ENCODE measurements at regions not wholly inside any gene's neighbourhood (a gene's known extent, or its start where the extent isn't known, plus 50 kb on each side); places are given as distances from the start of the nearest gene placed in this dataset.

DNA sequence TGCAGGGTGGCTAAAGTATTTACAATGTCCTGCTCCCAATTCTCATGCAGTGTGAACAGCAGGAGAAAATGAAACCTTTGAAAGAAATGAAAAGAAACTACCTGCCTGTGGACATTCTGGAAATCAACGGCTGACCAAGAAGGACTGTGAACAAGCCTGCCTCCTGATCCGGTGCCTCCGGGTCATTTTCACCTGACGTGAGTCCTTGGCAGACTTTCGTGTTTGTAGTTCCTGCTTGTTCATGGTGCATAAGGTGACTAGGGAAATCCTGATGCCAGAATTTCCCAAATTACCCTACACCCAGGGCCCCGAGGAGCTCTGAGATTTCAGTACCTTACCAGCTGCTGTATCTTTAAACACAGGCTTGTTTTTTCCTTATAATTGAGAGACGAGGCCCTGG is 317.5 kb downstream of the TLE1 start:
- H3K4me1 ChIP-seq (ENCODE audit: insufficient read depth, low read length), result peaks cover 7% of the 10 kb centered on the region; the same call in 1 of the 2 replicates
- H3K27me3 ChIP-seq (ENCODE audit: insufficient read depth, low read length), result no peaks in the 10 kb centered on the region
- H3K9me3 ChIP-seq (ENCODE audit: insufficient read depth, low read depth, low read length), result no peaks in the 10 kb centered on the region
- no peaks in the 10 kb centered on the region for H3K36me3 ChIP-seq (ENCODE audit: insufficient read depth, low read depth, low read length)
- H3K4me3 ChIP-seq (ENCODE audit: low read length), result no peak overlapping the region
- no peak overlapping the region for H3K27ac ChIP-seq (ENCODE audit: low read length)
- H3K9ac ChIP-seq (ENCODE audit: low read depth, low read length), result no peak overlapping the region

DNA sequence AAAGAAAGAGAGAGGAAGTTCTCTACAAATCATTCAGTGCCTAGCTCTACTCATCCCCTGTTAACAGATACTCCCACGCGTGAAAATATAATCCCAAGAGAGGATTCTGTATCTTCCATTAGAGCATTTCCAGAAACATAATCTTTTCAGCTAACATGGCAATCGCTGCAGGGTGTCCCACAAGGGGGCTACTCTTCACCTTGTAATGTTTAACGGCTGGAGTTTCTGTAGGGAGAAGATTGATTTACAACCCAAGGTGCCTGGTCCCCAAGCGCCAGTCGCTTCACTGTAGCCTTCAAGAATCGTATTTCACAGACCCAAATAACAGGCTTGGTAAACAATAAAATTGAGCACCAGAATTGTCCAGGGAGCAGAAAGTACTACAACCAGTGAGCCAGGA is 318.7 kb downstream of the TLE1 start:
- Histone ChIP-seq H3K27me3 (ENCODE audit: insufficient read depth, low read length) (no peaks in the 10 kb centered on the region), H3K4me3 (ENCODE audit: low read length) (no peak overlapping the region), H3K4me1 (ENCODE audit: insufficient read depth, low read length) (peaks cover 7% of the 10 kb centered on the region; the same call in 1 of the 2 replicates), H3K27ac (ENCODE audit: low read length) (no peak overlapping the region), H3K36me3 (ENCODE audit: insufficient read depth, low read depth, low read length) (no peaks in the 10 kb centered on the region), H3K9ac (ENCODE audit: low read depth, low read length) (no peak overlapping the region), H3K9me3 (ENCODE audit: insufficient read depth, low read depth, low read length) (peaks cover 4% of the 10 kb centered on the region)

DNA sequence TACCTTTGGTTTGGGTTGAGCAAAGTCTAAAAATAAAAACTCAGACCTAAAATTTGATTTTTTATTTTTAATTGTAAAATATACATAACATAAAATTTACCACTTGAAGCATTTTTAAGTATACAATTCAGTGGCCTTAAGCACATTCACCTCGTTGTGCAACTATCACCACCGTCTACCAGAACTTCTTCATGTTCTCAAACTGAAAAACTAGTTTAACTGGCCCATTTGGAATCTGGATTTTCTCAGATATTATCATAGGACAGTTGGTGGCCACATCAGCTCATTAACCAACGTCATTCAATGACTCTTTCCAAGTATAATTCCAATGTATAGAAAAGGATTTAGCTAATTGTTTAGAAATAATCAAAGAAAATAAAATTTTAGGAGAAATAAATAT is 319.3 kb downstream of the TLE1 start:
- Histone ChIP-seq H3K9ac (ENCODE audit: low read depth, low read length) (no peak overlapping the region), H3K27ac (ENCODE audit: low read length) (no peak overlapping the region), H3K9me3 (ENCODE audit: insufficient read depth, low read depth, low read length) (peaks cover 9% of the 10 kb centered on the region), H3K4me3 (ENCODE audit: low read length) (no peak overlapping the region), H3K36me3 (ENCODE audit: insufficient read depth, low read depth, low read length) (no peaks in the 10 kb centered on the region), H3K27me3 (ENCODE audit: insufficient read depth, low read length) (no peaks in the 10 kb centered on the region), H3K4me1 (ENCODE audit: insufficient read depth, low read length) (peaks cover 6% of the 10 kb centered on the region; the same call in 1 of the 2 replicates)

DNA sequence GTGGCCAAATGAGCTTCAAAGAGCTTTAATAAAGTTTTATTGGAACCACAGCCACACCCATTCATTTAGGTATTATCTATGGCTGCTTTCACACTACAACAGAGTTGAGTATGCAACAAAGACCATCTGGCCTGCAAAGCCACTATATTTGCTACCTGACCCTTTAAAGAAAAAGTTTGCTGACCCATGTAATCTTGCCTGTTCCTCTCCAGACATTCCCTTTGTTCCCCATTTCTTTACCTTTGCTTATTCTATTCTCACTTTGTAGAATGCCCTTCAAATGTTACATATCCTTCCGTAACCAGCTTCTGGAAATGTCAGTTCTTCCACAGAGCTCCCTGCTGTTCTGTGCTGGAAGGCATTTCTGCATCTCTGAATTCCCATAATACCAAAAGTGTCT is 320.2 kb downstream of the TLE1 start:
- Histone ChIP-seq H3K27ac (ENCODE audit: low read length) (no peak overlapping the region), H3K4me3 (ENCODE audit: low read length) (no peak overlapping the region), H3K36me3 (ENCODE audit: insufficient read depth, low read depth, low read length) (no peaks in the 10 kb centered on the region), H3K4me1 (ENCODE audit: insufficient read depth, low read length) (peaks cover 3% of the 10 kb centered on the region; the same call in 1 of the 2 replicates), H3K9ac (ENCODE audit: low read depth, low read length) (no peak overlapping the region), H3K27me3 (ENCODE audit: insufficient read depth, low read length) (no peaks in the 10 kb centered on the region), H3K9me3 (ENCODE audit: insufficient read depth, low read depth, low read length) (peaks cover 9% of the 10 kb centered on the region)

- no peaks in the 10 kb centered on the region for H3K27me3 ChIP-seq (ENCODE audit: insufficient read depth, low read length)
- no peak overlapping the region for H3K9ac ChIP-seq (ENCODE audit: low read depth, low read length)
- no peak overlapping the region for H3K27ac ChIP-seq (ENCODE audit: low read length)
- no peaks in the 10 kb centered on the region for H3K36me3 ChIP-seq (ENCODE audit: insufficient read depth, low read depth, low read length)
- peaks cover 9% of the 10 kb centered on the region for H3K9me3 ChIP-seq (ENCODE audit: insufficient read depth, low read depth, low read length)
- H3K4me3 ChIP-seq (ENCODE audit: low read length), result no peak overlapping the region
- no peaks in the 10 kb centered on the region for H3K4me1 ChIP-seq (ENCODE audit: insufficient read depth, low read length)
These were observed 325.3 kb downstream of the TLE1 start for GRCh38 chr9:81363916-81364480.

DNA sequence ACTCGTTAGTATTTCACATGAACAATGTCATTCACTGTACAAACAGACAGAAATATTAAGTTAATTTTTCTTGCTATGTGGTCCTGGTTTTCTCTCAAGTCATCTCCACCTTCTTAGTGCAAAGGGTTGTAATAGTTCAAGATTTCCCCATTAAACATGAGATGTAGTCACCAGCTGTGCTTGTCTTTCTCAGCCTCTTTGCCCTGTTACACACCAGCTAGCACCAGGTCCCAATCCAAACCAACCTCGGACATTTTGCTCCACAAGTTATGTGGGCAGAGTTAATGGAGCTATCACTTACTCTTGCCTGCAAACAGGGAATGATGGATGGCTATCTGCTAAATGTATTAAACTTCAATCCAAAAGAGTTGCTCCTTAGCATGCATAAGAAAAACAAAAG is 328.1 kb downstream of the TLE1 start:
- no peaks in the 10 kb centered on the region for H3K4me1 ChIP-seq (ENCODE audit: insufficient read depth, low read length)
- H3K9ac ChIP-seq (ENCODE audit: low read depth, low read length), result no peak overlapping the region

DNA sequence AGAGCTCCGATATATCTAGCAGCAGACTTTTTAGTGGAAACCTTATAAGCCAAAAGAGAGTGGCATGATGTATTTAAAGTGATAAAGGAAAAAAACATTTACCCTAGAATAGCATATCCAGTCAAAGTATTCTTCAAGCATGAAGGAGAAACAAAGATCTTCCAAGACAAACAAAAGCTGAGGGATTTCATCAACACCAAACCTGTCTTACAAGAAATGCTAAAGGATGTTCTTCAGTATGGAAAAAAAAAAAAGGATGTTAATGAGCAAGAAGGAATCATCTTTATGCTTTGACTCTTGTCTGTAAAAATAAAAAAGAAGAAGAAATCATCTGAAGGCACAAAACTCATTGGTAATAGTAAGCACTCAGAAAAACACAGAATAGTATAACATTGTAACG is 338.2 kb downstream of the TLE1 start:
- H3K4me1 ChIP-seq (ENCODE audit: insufficient read depth, low read length), result no peaks in the 10 kb centered on the region; the same call in 1 of the 2 replicates
- H3K9me3 ChIP-seq (ENCODE audit: insufficient read depth, low read depth, low read length), result no peaks in the 10 kb centered on the region
- no peaks in the 10 kb centered on the region for H3K27me3 ChIP-seq (ENCODE audit: insufficient read depth, low read length)
- H3K9ac ChIP-seq (ENCODE audit: low read depth, low read length), result no peak overlapping the region
- H3K4me3 ChIP-seq (ENCODE audit: low read length), result no peak overlapping the region
- H3K27ac ChIP-seq (ENCODE audit: low read length), result no peak overlapping the region
- no peaks in the 10 kb centered on the region for H3K36me3 ChIP-seq (ENCODE audit: insufficient read depth, low read depth, low read length)

More for the DNA sequence above, 328.1 kb downstream of the TLE1 start:
- Histone ChIP-seq H3K4me3 (ENCODE audit: low read length) (no peak overlapping the region), H3K27me3 (ENCODE audit: insufficient read depth, low read length) (no peaks in the 10 kb centered on the region), H3K27ac (ENCODE audit: low read length) (no peak overlapping the region), H3K36me3 (ENCODE audit: insufficient read depth, low read depth, low read length) (no peaks in the 10 kb centered on the region), H3K9me3 (ENCODE audit: insufficient read depth, low read depth, low read length) (peaks cover 9% of the 10 kb centered on the region)

- H3K4me3 ChIP-seq (ENCODE audit: low read length), result no peak overlapping the region
- H3K9me3 ChIP-seq (ENCODE audit: insufficient read depth, low read depth, low read length), result no peaks in the 10 kb centered on the region
These were observed 345.0 kb downstream of the TLE1 start for GRCh38 chr9:81344366-81344765.

DNA sequence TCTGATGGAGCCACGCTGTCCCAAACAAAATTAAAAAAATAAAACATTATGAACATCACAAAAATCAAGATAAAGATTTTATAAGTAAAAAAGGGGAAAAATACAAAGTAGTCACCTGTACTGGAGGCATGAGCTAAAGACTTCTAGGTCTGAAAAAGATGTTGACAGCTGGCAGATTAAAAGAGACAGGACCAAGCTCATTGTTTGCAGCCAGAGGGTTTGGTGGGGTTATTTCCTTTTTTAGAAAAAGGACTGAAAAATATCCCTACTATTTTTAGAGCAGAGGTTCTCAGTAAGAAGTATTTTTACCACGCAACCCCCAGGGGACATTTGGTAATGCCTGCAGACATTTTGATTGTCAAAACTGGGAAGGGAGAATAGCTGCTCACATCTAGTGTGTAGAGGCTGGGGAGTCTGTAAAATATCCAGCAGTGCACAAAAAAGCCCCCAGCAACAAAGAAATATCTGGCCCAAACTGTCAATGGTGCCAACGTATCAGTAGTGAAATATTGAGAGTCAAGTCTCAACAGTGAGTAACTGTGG is 353.4 kb downstream of the TLE1 start:
- no peak overlapping the region for H3K27ac ChIP-seq (ENCODE audit: low read length)
- H3K36me3 ChIP-seq (ENCODE audit: insufficient read depth, low read depth, low read length), result no peaks in the 10 kb centered on the region
- no peaks in the 10 kb centered on the region for H3K27me3 ChIP-seq (ENCODE audit: insufficient read depth, low read length)
- H3K9me3 ChIP-seq (ENCODE audit: insufficient read depth, low read depth, low read length), result peaks cover 9% of the 10 kb centered on the region
- no peak overlapping the region for H3K4me3 ChIP-seq (ENCODE audit: low read length)
- no peaks in the 10 kb centered on the region for H3K4me1 ChIP-seq (ENCODE audit: insufficient read depth, low read length)
- H3K9ac ChIP-seq (ENCODE audit: low read depth, low read length), result no peak overlapping the region

More at GRCh38 chr9:81344366-81344765, 345.0 kb downstream of the TLE1 start:
- no peaks in the 10 kb centered on the region for H3K36me3 ChIP-seq (ENCODE audit: insufficient read depth, low read depth, low read length)
- no peak overlapping the region for H3K9ac ChIP-seq (ENCODE audit: low read depth, low read length)
- no peak overlapping the region for H3K27ac ChIP-seq (ENCODE audit: low read length)
- H3K4me1 ChIP-seq (ENCODE audit: insufficient read depth, low read length), result no peaks in the 10 kb centered on the region; the same call in 1 of the 2 replicates
- no peaks in the 10 kb centered on the region for H3K27me3 ChIP-seq (ENCODE audit: insufficient read depth, low read length)

GRCh38 chr9:81321551-81321950 is 367.8 kb downstream of the TLE1 start:
- no peaks in the 10 kb centered on the region for H3K4me1 ChIP-seq (ENCODE audit: insufficient read depth, low read length)
- no peak overlapping the region for H3K4me3 ChIP-seq (ENCODE audit: low read length)
- H3K27me3 ChIP-seq (ENCODE audit: insufficient read depth, low read length), result no peaks in the 10 kb centered on the region
- H3K36me3 ChIP-seq (ENCODE audit: insufficient read depth, low read depth, low read length), result no peaks in the 10 kb centered on the region
- no peak overlapping the region for H3K9ac ChIP-seq (ENCODE audit: low read depth, low read length)
- no peak overlapping the region for H3K27ac ChIP-seq (ENCODE audit: low read length)
- H3K9me3 ChIP-seq (ENCODE audit: insufficient read depth, low read depth, low read length), result peaks cover 7% of the 10 kb centered on the region; the same call in 1 of the 2 replicates

DNA sequence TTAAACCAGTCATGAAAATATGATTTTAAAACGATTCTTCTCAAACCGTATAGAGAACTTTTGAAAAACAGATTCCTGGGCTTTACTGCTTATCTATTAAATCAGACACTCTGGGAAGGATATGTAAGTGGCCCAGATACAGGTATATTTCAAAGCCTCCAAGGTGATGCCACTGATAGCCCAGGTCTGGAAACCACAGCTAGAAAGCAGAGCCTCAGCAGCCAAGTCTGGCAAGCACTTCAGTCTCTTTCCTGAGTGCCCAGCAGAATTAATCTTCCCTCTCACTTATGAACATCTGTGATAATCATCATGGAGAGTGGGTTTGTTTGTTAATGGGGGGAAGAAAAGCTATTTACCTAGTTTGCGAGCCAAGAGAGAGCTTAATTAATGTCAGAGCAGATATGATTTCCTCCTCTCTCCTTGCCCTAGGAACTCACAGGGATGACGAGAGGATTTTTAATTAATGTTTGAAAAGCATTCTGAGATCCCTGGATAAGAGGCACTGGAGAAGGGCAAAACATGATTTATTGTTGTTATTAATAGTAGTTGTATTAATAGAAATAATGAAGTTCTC is 368.4 kb downstream of the TLE1 start:
- H3K9me3 ChIP-seq (ENCODE audit: insufficient read depth, low read depth, low read length), result peaks cover 7% of the 10 kb centered on the region; the same call in 1 of the 2 replicates
- H3K27ac ChIP-seq (ENCODE audit: low read length), result no peak overlapping the region

GRCh38 chr9:81318571-81318970 is 370.8 kb downstream of the TLE1 start:
- Histone ChIP-seq H3K4me3 (ENCODE audit: low read length) (no peak overlapping the region), H3K9ac (ENCODE audit: low read depth, low read length) (no peak overlapping the region), H3K9me3 (ENCODE audit: insufficient read depth, low read depth, low read length) (peaks cover 11% of the 10 kb centered on the region; the same call in 1 of the 2 replicates), H3K4me1 (ENCODE audit: insufficient read depth, low read length) (no peaks in the 10 kb centered on the region), H3K27ac (ENCODE audit: low read length) (no peak overlapping the region), H3K27me3 (ENCODE audit: insufficient read depth, low read length) (no peaks in the 10 kb centered on the region), H3K36me3 (ENCODE audit: insufficient read depth, low read depth, low read length) (no peaks in the 10 kb centered on the region)

More for the DNA sequence above, 368.4 kb downstream of the TLE1 start:
- Histone ChIP-seq H3K36me3 (ENCODE audit: insufficient read depth, low read depth, low read length) (no peaks in the 10 kb centered on the region), H3K27me3 (ENCODE audit: insufficient read depth, low read length) (no peaks in the 10 kb centered on the region), H3K9ac (ENCODE audit: low read depth, low read length) (no peak overlapping the region), H3K4me1 (ENCODE audit: insufficient read depth, low read length) (no peaks in the 10 kb centered on the region), H3K4me3 (ENCODE audit: low read length) (no peak overlapping the region)

All from iPS-20b (cell line).